ENCODE measurements at regions not wholly inside any gene's neighbourhood (a gene's known extent, or its start where the extent isn't known, plus 50 kb on each side); places are given as distances from the start of the nearest gene placed in this dataset.

DNA sequence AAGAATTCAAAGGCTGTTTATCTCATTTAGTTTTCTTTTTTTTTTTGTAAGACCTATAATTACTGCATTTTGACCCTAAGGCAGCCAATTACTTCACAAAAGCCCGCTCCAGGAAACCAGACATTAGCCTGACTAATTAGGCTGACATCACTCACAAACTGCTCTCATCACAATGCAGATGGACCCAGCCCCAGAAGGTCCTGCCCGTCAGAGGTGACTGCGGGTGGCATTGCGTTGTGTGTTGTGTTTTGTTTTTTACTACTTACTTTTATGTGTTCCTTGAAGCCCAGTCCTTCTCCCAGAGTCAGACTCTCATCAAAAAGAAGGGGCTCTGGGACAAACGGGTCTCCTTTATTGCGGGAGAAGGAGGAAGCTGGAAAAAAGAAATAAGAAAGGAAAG, 172.2 kb downstream of the HSD17B3 start (continued):
- TF ChIP-seq, protein P1, sequence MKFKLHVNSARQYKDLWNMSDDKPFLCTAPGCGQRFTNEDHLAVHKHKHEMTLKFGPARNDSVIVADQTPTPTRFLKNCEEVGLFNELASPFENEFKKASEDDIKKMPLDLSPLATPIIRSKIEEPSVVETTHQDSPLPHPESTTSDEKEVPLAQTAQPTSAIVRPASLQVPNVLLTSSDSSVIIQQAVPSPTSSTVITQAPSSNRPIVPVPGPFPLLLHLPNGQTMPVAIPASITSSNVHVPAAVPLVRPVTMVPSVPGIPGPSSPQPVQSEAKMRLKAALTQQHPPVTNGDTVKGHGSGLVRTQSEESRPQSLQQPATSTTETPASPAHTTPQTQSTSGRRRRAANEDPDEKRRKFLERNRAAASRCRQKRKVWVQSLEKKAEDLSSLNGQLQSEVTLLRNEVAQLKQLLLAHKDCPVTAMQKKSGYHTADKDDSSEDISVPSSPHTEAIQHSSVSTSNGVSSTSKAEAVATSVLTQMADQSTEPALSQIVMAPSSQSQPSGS (CRISPR knock-in tag; IDR thresholded peaks at IDR 0.05): no peak
- no peak for TF ChIP-seq FOXK1 (CRISPR knock-in tag; IDR thresholded peaks at IDR 0.05; ENCODE audit: borderline replicate concordance)
- TF ChIP-seq THRAP3 (IDR thresholded peaks at IDR 0.05; ENCODE audit: borderline replicate concordance): no peak
- no peak for TF ChIP-seq CHCHD3 (CRISPR knock-in tag; IDR thresholded peaks at IDR 0.05)
- TF ChIP-seq ZNF76 (CRISPR knock-in tag; IDR thresholded peaks at IDR 0.05; ENCODE audit: borderline replicate concordance): no peak
- TF ChIP-seq E2F4 (CRISPR knock-in tag; IDR thresholded peaks at IDR 0.05; ENCODE audit: low read depth): no peak

DNA sequence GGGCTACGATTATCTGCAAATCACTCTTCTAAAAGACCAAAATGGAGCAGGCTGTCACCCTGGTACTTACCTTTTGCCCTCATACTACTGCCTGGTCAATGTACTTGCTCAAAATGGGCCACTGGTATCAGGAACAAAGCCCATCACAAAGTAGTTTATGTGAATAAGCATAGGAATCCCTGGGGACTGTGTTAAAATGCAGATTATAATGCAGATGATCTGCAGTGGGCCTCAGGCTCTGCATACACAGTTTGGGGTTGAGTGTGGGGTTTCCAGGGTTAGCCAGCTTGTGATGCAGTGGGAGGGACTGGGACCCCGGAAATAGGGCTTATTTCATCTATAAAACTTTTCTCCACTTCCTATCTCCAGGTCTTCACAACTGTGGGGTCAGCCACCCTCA, 173.1 kb downstream of the HSD17B3 start:
- Histone ChIP-seq H3K79me2 (ENCODE audit: control insufficient read depth, insufficient read depth, low read length) (no peaks in the 10 kb centered on the region), H3K27me3 (ENCODE audit: control insufficient read depth in 2 of 2, insufficient read depth in 2 of 2, low read length in 2 of 2) (peaks cover 26 to 72% of the 10 kb centered on the region in 2 experiments; a peak in 4 of 5 replicates), H3K27ac (ENCODE audit: extremely low read depth, low read depth, low read length) (no peak overlapping the region), H3K9ac (ENCODE audit: insufficient read depth in 1 of 2, low read depth in 2 of 2, low read length in 2 of 2) (no peak overlapping the region), H4K20me1 (replicated peaks; ENCODE audit: control insufficient read depth, insufficient read depth, low read length) (no peaks in the 10 kb centered on the region), H3K36me3 (ENCODE audit: control insufficient read depth, insufficient read depth, low read length) (no peaks in the 10 kb centered on the region), H2AFZ (ENCODE audit: low read depth, low read length) (no peak overlapping the region), H3K9me3 (replicated peaks; ENCODE audit: control insufficient read depth, insufficient read depth, low read depth, low read length) (no peaks in the 10 kb centered on the region), H3K9me1 (ENCODE audit: control insufficient read depth, insufficient read depth, low read length) (no peaks in the 10 kb centered on the region), H3K4me1 (replicated peaks in 1 of 2; ENCODE audit: control insufficient read depth in 2 of 2, insufficient read depth in 2 of 2, low read length in 2 of 2) (no peaks in the 10 kb centered on the region), H3K4me3 (no peak overlapping the region), H3K4me2 (ENCODE audit: insufficient read depth, low read length) (no peak overlapping the region)
- intact Hi-C loops (cut with micrococcal nuclease) (no loop called here), in situ Hi-C loops (cut with MboI) (no loop called here)
- FAIRE-seq (no peak), ATAC-seq (no peak), DNase-seq (ENCODE audit: extremely low read depth in 1 of 4, low spot score in 3 of 4) (no peak)
- 6% methylated on average over 2 of the region's 2 CpGs for WGBS (ENCODE audit: insufficient coverage, low coverage, missing lambda C conversion rate)
- CTCF ChIA-PET (ENCODE audit: low intra/inter-chr PET ratio): no interaction called here
- BruUV-seq (replicated peaks): no TSS peak
- POLR2A ChIA-PET: interaction anchor here (0.6 kb wide), 1 partner anchor 8 kb away, joined by 3 read pairs; no protein-coding TSS in a partner anchor
- TF ChIP-seq POLR2B (IDR thresholded peaks at IDR 0.05; ENCODE audit: low read depth, partially characterized antibody): no peak
- no peak for TF ChIP-seq ELK3 (CRISPR knock-in tag; IDR thresholded peaks at IDR 0.05)
- no peak for TF ChIP-seq TCF7L2 (IDR thresholded peaks at IDR 0.05; ENCODE audit: low read depth, low read length)
- no peak for TF ChIP-seq ELF4 (CRISPR knock-in tag; IDR thresholded peaks at IDR 0.05)
- no peak for TF ChIP-seq HNRNPH1 (optimal IDR thresholded peaks at IDR 0.05; ENCODE audit: low read depth, low read length)
- TF ChIP-seq ETV1 (tag; conservative IDR thresholded peaks at IDR 0.05; ENCODE audit: low read depth): no peak
- TF ChIP-seq, protein P2, sequence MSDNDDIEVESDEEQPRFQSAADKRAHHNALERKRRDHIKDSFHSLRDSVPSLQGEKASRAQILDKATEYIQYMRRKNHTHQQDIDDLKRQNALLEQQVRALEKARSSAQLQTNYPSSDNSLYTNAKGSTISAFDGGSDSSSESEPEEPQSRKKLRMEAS (CRISPR knock-in tag; IDR thresholded peaks at IDR 0.05): no peak
- no peak for TF ChIP-seq HES1 (IDR thresholded peaks at IDR 0.05; ENCODE audit: low read depth)
- no peak for TF ChIP-seq NFE2L1 (tag; IDR thresholded peaks at IDR 0.05; ENCODE audit: borderline replicate concordance, low read depth)
- TF ChIP-seq SOX6 (IDR thresholded peaks at IDR 0.05): no peak
- TF ChIP-seq E2F1 (CRISPR knock-in tag; IDR thresholded peaks at IDR 0.05): no peak
